NOMO-1 (cell line): ENCODE measurements at regions not wholly inside any gene's neighbourhood (a gene's known extent, or its start where the extent isn't known, plus 50 kb on each side); places are given as distances from the start of the nearest gene placed in this dataset.
"Not testable (repeated sequence)": the region's sequence is repeated elsewhere in the genome, so short reads cannot be mapped to it uniquely, and the experiment has no call there.

Source experiments
- DNase-seq, 2 experiments: peaks; one replicate each; lab custom pipeline; 2025; ENCODE audit not compliant: unreplicated experiment in 2 of 2; lab: John Stamatoyannopoulos, UW

- DNase-seq: no peak
Measured at GRCh38 chr14:55884819-55885218, 233.4 kb upstream of the PELI2 start.

GRCh38 chr14:55889124-55889523 is 229.1 kb upstream of the PELI2 start:
- DNase-seq: no peak

GRCh38 chr14:55891692-55892091 is 226.5 kb upstream of the PELI2 start:
- DNase-seq: no peak

GRCh38 chr14:55892906-55893305 is 225.3 kb upstream of the PELI2 start:
- no peak for DNase-seq

- DNase-seq: no peak
Measured at GRCh38 chr14:55893705-55894104, 224.5 kb upstream of the PELI2 start.

GRCh38 chr14:55897031-55897430 is 221.2 kb upstream of the PELI2 start:
- DNase-seq: no peak

GRCh38 chr14:55898938-55899337 is 219.3 kb upstream of the PELI2 start:
- DNase-seq: no peak

GRCh38 chr14:55899531-55899930 is 218.7 kb upstream of the PELI2 start:
- no peak for DNase-seq

GRCh38 chr14:55900749-55901148 is 217.5 kb upstream of the PELI2 start:
- no peak for DNase-seq

- no peak for DNase-seq
Measured at GRCh38 chr14:55901291-55901690, 216.9 kb upstream of the PELI2 start.

- no peak for DNase-seq
Measured at GRCh38 chr14:55902241-55902640, 216.0 kb upstream of the PELI2 start.

- DNase-seq: no peak
Measured at GRCh38 chr14:55904086-55904485, 214.1 kb upstream of the PELI2 start.

- no peak for DNase-seq
Measured at GRCh38 chr14:55908106-55908505, 210.1 kb upstream of the PELI2 start.

GRCh38 chr14:55909879-55910278 is 208.3 kb upstream of the PELI2 start:
- DNase-seq: no peak

- no peak for DNase-seq
Measured at GRCh38 chr14:55910601-55911243, 207.5 kb upstream of the PELI2 start.

- no peak for DNase-seq
Measured at GRCh38 chr14:55911776-55912175, 206.4 kb upstream of the PELI2 start.

- DNase-seq: no peak
Measured at GRCh38 chr14:55912344-55912743, 205.9 kb upstream of the PELI2 start.

- DNase-seq: no peak
Measured at GRCh38 chr14:55913324-55914025, 204.7 kb upstream of the PELI2 start.

GRCh38 chr14:55914771-55915170 is 203.4 kb upstream of the PELI2 start:
- DNase-seq: no peak

GRCh38 chr14:55915456-55915855 is 202.8 kb upstream of the PELI2 start:
- no peak for DNase-seq

- not testable (repeated sequence) for DNase-seq
Measured at GRCh38 chr14:55919800-55920199, 198.4 kb upstream of the PELI2 start.

- no peak for DNase-seq
Measured at GRCh38 chr14:55921511-55921910, 196.7 kb upstream of the PELI2 start.

- no peak for DNase-seq
Measured at GRCh38 chr14:55926007-55926406, 192.2 kb upstream of the PELI2 start.
